Central memory CD4-positive, alpha-beta T cell (primary cell): ENCODE measurements at regions not wholly inside any gene's neighbourhood (a gene's known extent, or its start where the extent isn't known, plus 50 kb on each side); places are given as distances from the start of the nearest gene placed in this dataset.
"Not testable (repeated sequence)": the region's sequence is repeated elsewhere in the genome, so short reads cannot be mapped to it uniquely, and the experiment has no call there.

Experiments used
- DNase-seq: peaks from one replicate; pipeline ENCODE4 v3.0.0; 2022

- DNase-seq = no peak
Observed at GRCh38 chr7:410395-410910, 109.2 kb downstream of the PDGFA start.

GRCh38 chr7:411116-411515 lies 108.5 kb downstream of the PDGFA start:
- DNase-seq = not testable (repeated sequence)

GRCh38 chr7:411677-412312 lies 107.9 kb downstream of the PDGFA start:
- DNase-seq = no peak

GRCh38 chr7:412313-412710 lies 107.3 kb downstream of the PDGFA start:
- DNase-seq = no peak

GRCh38 chr7:414681-415560 lies 104.7 kb downstream of the PDGFA start:
- no peak for DNase-seq

GRCh38 chr7:415646-416525 lies 103.8 kb downstream of the PDGFA start:
- no peak for DNase-seq

GRCh38 chr7:416761-417624 lies 102.7 kb downstream of the PDGFA start:
- DNase-seq = no peak

GRCh38 chr7:417625-417889 lies 102.1 kb downstream of the PDGFA start:
- DNase-seq = no peak

- no peak for DNase-seq
Observed at GRCh38 chr7:417973-418601, 101.6 kb downstream of the PDGFA start.

- DNase-seq = no peak
Observed at GRCh38 chr7:418636-419280, 100.9 kb downstream of the PDGFA start.

- no peak for DNase-seq
Observed at GRCh38 chr7:420142-421093, 99.2 kb downstream of the PDGFA start.

GRCh38 chr7:421136-421991 lies 98.3 kb downstream of the PDGFA start:
- no peak for DNase-seq

GRCh38 chr7:422191-422885 lies 97.3 kb downstream of the PDGFA start:
- no peak for DNase-seq

GRCh38 chr7:422886-423225 lies 96.8 kb downstream of the PDGFA start:
- DNase-seq = no peak

- no peak for DNase-seq
Observed at GRCh38 chr7:423312-424260, 96.1 kb downstream of the PDGFA start.

GRCh38 chr7:424301-424935 lies 95.2 kb downstream of the PDGFA start:
- DNase-seq = no peak
